Caco-2 (cell line): ENCODE measurements at regions not wholly inside any gene's neighbourhood (a gene's known extent, or its start where the extent isn't known, plus 50 kb on each side); places are given as distances from the start of the nearest gene placed in this dataset.

ENCODE experiments used
- BruUV-seq: library from RNA; stranded (reverse); fragments of 400-500 nt; replicated peaks from 2 replicates; lab custom pipeline; 2021; lab: Mats Ljungman, UMichigan
- CTCF ChIA-PET: fragments of 300-600 bp; sonication (Branson Sonifier 250); formaldehyde crosslinking; loops from one replicate; lab custom pipeline; 2022; ENCODE audit warnings: antibody characterized with exemption; lab: Charles Lee
- POLR2A ChIA-PET: fragments of 300-600 bp; sonication (Branson Sonifier 250); formaldehyde crosslinking; loops from one replicate; lab custom pipeline; 2022; ENCODE audit warnings: antibody characterized with exemption; lab: Charles Lee
- DNase-seq, 2 experiments: peaks; one replicate each; pipeline versions ENCODE4 v3.0.0 to v3.0.0-alpha.2; 2020 to 2022
- H3K27me3 ChIP-seq: replicated peaks from 2 replicates; pipeline ENCODE4 v1.6.0; 2011; ENCODE audit warnings: low read length; ENCODE audit not compliant: control insufficient read depth, insufficient read depth
- H3K36me3 ChIP-seq: 2 replicates; pipeline ENCODE4 v1.5.1; 2011; ENCODE audit warnings: low read length; ENCODE audit not compliant: control insufficient read depth, insufficient read depth
- H3K4me1 ChIP-seq: fragments of 250-450 bp; sonication (Bioruptor Pico); 2 replicates; pipeline ENCODE4 v1.5.1; 2020; ENCODE audit warnings: mild to moderate bottlenecking
- H3K4me3 ChIP-seq: 2 replicates; pipeline ENCODE4 v1.5.1; 2011; ENCODE audit warnings: low read depth, mild to moderate bottlenecking, control low read depth, low read length
- H3K9me3 ChIP-seq: fragments of 250-450 bp; sonication (Bioruptor Pico); 2 replicates; pipeline ENCODE4 v1.5.1; 2020; ENCODE audit warnings: mild to moderate bottlenecking, moderate library complexity
- H3K27ac Mint-ChIP-seq: one replicate; pipeline ENCODE4 v1.8.0; 2022; ENCODE audit warnings: mixed read lengths; ENCODE audit not compliant: unreplicated experiment
- H3K27me3 Mint-ChIP-seq: one replicate; pipeline ENCODE4 v1.8.0; 2022; ENCODE audit warnings: mixed read lengths; ENCODE audit not compliant: insufficient read depth, unreplicated experiment
- H3K36me3 Mint-ChIP-seq: one replicate; pipeline ENCODE4 v1.8.0; 2022; ENCODE audit warnings: mild to moderate bottlenecking, mixed read lengths; ENCODE audit not compliant: insufficient read depth, unreplicated experiment
- H3K4me1 Mint-ChIP-seq: one replicate; pipeline ENCODE4 v1.8.0; 2022; ENCODE audit warnings: low read depth, mixed read lengths; ENCODE audit not compliant: unreplicated experiment
- H3K4me3 Mint-ChIP-seq: one replicate; pipeline ENCODE4 v1.8.0; 2022; ENCODE audit warnings: mild to moderate bottlenecking, moderate library complexity, mixed read lengths; ENCODE audit not compliant: unreplicated experiment
- H3K9me3 Mint-ChIP-seq: one replicate; pipeline ENCODE4 v1.8.0; 2022; ENCODE audit warnings: mixed read lengths; ENCODE audit not compliant: unreplicated experiment
- CTCF ChIP-seq, 2 experiments: fragments of 200-600 bp in 1 of 2; IDR thresholded peaks; 1 replicate in 1 of 2; 2 replicates in 1 of 2; pipeline versions ENCODE4 v1.5.1 to v1.8.0; 2011 to 2022; ENCODE audit warnings: antibody characterized with exemption in 1 of 2, control low read depth in 1 of 2, inconsistent platforms in 1 of 2, low read depth in 1 of 2, low read length in 1 of 2, mild to moderate bottlenecking in 1 of 2, moderate library complexity in 1 of 2; ENCODE audit not compliant: insufficient read depth in 1 of 2, severe bottlenecking in 1 of 2, unreplicated experiment in 1 of 2
- intact Hi-C: fragments of 100-400 bp; cut with micrococcal nuclease; formaldehyde crosslinking; loops from one replicate; pipeline ENCODE4 v1.10.0; 2022; ENCODE audit not compliant: unreplicated experiment

- no peaks in the 10 kb centered on the region for H3K36me3 Mint-ChIP-seq
- peaks cover 4% of the 10 kb centered on the region for H3K27me3 Mint-ChIP-seq
- Histone ChIP-seq H3K4me1 (no peaks in the 10 kb centered on the region), H3K36me3 (no peaks in the 10 kb centered on the region), H3K27me3 (no peaks in the 10 kb centered on the region; the same call in 1 of the 2 replicates), H3K9me3 (no peaks in the 10 kb centered on the region), H3K4me3 (no peak overlapping the region)
- H3K4me1 Mint-ChIP-seq = no peaks in the 10 kb centered on the region
- no peak overlapping the region for H3K4me3 Mint-ChIP-seq
- ChIA-PET CTCF (no interaction called here), POLR2A (no interaction called here)
- H3K9me3 Mint-ChIP-seq = no peaks in the 10 kb centered on the region
- intact Hi-C loops = no loop called here
- H3K27ac Mint-ChIP-seq = no peak overlapping the region
- TF ChIP-seq CTCF (IDR thresholded peaks at IDR 0.05; ENCODE audit: insufficient read depth in 1 of 2, low read depth in 1 of 2, low read length in 1 of 2, severe bottlenecking in 1 of 2, unreplicated experiment in 1 of 2) = no peak
- no TSS peak for BruUV-seq
- DNase-seq = no peak
Measured at GRCh38 chrX:25555521-25555920, 539.8 kb upstream of the ARX start.

GRCh38 chrX:25558137-25558536 is 542.4 kb upstream of the ARX start:
- intact Hi-C loops = no loop called here
- Mint-ChIP-seq H3K27ac (no peak overlapping the region), H3K4me3 (no peak overlapping the region), H3K36me3 (no peaks in the 10 kb centered on the region), H3K27me3 (peaks cover 4% of the 10 kb centered on the region), H3K9me3 (no peaks in the 10 kb centered on the region), H3K4me1 (no peaks in the 10 kb centered on the region)
- TF ChIP-seq CTCF (IDR thresholded peaks at IDR 0.05; ENCODE audit: insufficient read depth in 1 of 2, low read depth in 1 of 2, low read length in 1 of 2, severe bottlenecking in 1 of 2, unreplicated experiment in 1 of 2) = no peak
- DNase-seq = no peak
- Histone ChIP-seq H3K4me3 (no peak overlapping the region), H3K27me3 (no peaks in the 10 kb centered on the region), H3K9me3 (no peaks in the 10 kb centered on the region), H3K36me3 (no peaks in the 10 kb centered on the region), H3K4me1 (no peaks in the 10 kb centered on the region)
- CTCF ChIA-PET = no interaction called here
- POLR2A ChIA-PET = no interaction called here
- BruUV-seq = no TSS peak

- intact Hi-C loops = no loop called here
- no peaks in the 10 kb centered on the region for H3K36me3 Mint-ChIP-seq
- H3K27ac Mint-ChIP-seq = no peak overlapping the region
- no peaks in the 10 kb centered on the region for H3K4me1 ChIP-seq
- peaks cover 4% of the 10 kb centered on the region for H3K27me3 Mint-ChIP-seq
- no peaks in the 10 kb centered on the region for H3K9me3 Mint-ChIP-seq
- ChIA-PET POLR2A (no interaction called here), CTCF (no interaction called here)
- no peaks in the 10 kb centered on the region for H3K27me3 ChIP-seq
- H3K9me3 ChIP-seq = no peaks in the 10 kb centered on the region
- DNase-seq = no peak
- TF ChIP-seq CTCF (IDR thresholded peaks at IDR 0.05; ENCODE audit: insufficient read depth in 1 of 2, low read depth in 1 of 2, low read length in 1 of 2, severe bottlenecking in 1 of 2, unreplicated experiment in 1 of 2) = no peak
- no peak overlapping the region for H3K4me3 ChIP-seq
- no peaks in the 10 kb centered on the region for H3K36me3 ChIP-seq
- no peaks in the 10 kb centered on the region for H3K4me1 Mint-ChIP-seq
- no peak overlapping the region for H3K4me3 Mint-ChIP-seq
- BruUV-seq = no TSS peak
Measured at GRCh38 chrX:25561190-25561589, 545.4 kb upstream of the ARX start.
